GM12878 (cell line): ENCODE measurements at regions not wholly inside any gene's neighbourhood (a gene's known extent, or its start where the extent isn't known, plus 50 kb on each side); places are given as distances from the start of the nearest gene placed in this dataset.

Source experiments
- ATF7 ChIP-seq: fragments of 450-650 bp; IDR thresholded peaks from 2 replicates; pipeline ENCODE4 v1.6.1; 2016; ENCODE audit warnings: low read depth, mild to moderate bottlenecking
- CHD4 ChIP-seq: fragments of 200-600 bp; sonication (generic); IDR thresholded peaks from 2 replicates; pipeline ENCODE4 v1.6.1; 2016; ENCODE audit warnings: mild to moderate bottlenecking
- CTCF ChIP-seq, 3 experiments: IDR thresholded peaks in 2 of 3; conservative IDR thresholded peaks in 1 of 3; 2 replicates each; pipeline ENCODE4 v1.5.1; 2011; ENCODE audit warnings: low read depth in 3 of 3, low read length in 3 of 3, mild to moderate bottlenecking in 3 of 3, control low read depth in 2 of 3, moderate library complexity in 2 of 3, inconsistent platforms in 1 of 3, mixed read lengths in 1 of 3; ENCODE audit not compliant: control insufficient read depth in 2 of 3, insufficient read depth in 1 of 3; ENCODE audit errors: extremely low read depth in 1 of 3
- PRDM15 ChIP-seq: fragments of 450-650 bp; formaldehyde crosslinking; IDR thresholded peaks from 2 replicates; pipeline ENCODE4 v1.4.0; 2020; ENCODE audit warnings: mild to moderate bottlenecking, moderate library complexity

- TF ChIP-seq CTCF (IDR thresholded peaks at IDR 0.05 in 2 of 3, conservative IDR thresholded peaks at IDR 0.05 in 1 of 3; ENCODE audit: control insufficient read depth in 2 of 3, extremely low read depth in 1 of 3, insufficient read depth in 1 of 3, low read depth in 3 of 3, low read length in 3 of 3) (no peak), PRDM15 (CRISPR knock-in tag) (no peak), CHD4 (no peak), ATF7 (no peak)
Measured at GRCh38 chr10:76631884-76632766, 1005.5 kb downstream of the KCNMA1 start (continued).
